SKM-1 treated with dmso at 0.1 percent for 144 hours (cell line): ENCODE measurements at regions not wholly inside any gene's neighbourhood (a gene's known extent, or its start where the extent isn't known, plus 50 kb on each side); places are given as distances from the start of the nearest gene placed in this dataset.
"Not testable (repeated sequence)": the region's sequence is repeated elsewhere in the genome, so short reads cannot be mapped to it uniquely, and the experiment has no call there.

Source experiments
- DNase-seq: peaks from one replicate; lab custom pipeline; 2025; ENCODE audit not compliant: unreplicated experiment; lab: John Stamatoyannopoulos, UW

DNA sequence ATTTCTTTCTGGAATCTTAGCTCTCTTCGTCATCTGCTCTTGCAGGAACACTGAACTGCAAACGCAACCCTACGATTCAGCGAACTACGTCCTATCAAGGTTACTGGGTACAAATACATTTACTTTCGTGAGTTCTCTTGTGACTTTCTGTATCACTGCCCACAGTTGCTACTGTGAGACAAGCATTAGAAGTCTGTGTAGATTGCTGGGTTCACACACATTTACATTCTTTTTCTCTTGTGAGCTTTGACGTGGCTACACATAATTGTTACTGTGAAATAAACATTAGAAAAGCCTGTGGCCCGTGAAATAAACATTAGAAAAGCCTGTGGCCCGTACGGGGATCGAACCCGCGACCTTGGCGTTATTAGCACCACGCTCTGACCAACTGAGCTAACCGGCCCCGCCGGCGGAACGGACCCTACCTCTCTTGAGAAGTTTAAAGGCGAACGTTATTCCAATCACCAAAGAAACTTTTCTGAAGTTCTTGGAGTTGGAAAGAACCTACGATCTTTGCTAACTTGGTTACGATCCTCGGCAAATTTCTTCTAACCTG, 61.2 kb upstream of the ZNF322 start:
- not testable (repeated sequence) for DNase-seq

DNA sequence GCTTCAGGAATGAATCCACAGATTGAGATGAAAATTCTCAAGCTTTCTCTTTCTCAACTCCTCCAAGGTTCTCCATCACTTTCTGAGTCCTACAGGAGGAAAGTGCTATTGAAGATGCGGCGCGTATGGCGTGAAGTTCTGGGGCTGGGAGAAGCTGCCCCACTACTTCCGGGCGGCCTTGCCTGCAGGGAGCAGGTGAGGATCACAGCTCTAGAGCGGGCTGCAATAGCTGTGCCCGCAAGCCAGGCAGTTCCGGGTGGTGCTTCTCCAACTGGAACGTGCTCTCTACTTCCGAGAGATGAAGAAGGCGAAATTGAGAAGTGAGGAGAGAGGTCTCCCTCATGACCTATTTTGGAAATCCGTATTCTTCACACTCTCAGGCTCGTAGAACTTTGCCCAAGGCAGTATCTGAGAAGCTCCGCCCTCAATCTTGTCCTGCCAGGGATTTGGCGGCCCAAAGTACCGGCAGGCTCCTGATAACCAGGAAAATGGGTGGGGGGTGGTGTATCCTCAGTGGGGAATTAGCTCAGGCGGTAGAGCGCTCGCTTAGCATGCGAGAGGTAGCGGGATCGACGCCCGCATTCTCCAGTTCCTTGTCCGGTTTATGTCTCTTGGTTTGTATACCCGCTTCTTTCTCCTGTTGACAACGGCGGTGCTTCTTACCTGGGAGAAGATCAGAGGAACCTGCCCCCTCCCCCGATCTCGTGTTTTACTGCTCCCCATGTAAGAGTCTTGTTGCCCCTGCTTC, 70.6 kb upstream of the ZNF322 start:
- not testable (repeated sequence) for DNase-seq

DNA sequence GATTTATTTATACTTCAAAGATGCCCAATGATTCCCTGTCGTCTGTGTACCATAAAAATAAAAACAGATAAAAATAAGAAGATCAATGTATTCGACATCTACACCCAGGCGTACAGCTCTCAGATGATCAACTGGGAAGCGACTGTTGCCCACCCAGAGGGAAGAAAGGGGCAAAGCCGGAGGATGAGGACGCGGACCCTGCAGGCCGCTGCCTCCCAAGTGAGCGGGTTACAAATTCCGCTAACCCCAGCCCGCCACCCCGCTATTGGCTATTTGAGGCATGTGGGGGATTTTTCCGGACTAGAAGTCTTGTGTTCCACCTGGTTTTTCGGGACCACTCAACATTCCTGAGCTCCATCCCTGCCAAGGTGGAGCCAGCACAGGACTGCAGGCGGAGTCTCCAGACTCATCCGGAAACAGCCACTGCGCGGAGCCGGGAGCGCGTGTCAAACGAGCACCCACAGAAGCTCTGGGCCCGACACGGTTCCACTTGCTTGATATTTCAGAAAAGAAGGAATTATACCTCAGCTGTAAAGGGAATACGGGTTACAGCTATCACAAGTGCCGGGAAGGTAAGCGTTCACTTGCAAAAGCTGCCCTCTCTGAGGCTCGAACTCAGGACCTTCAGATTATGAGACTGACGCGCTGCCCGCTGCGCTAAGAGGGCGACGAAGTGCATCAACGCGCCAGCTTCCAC, 75.4 kb upstream of the ZNF322 start:
- not testable (repeated sequence) for DNase-seq

DNA sequence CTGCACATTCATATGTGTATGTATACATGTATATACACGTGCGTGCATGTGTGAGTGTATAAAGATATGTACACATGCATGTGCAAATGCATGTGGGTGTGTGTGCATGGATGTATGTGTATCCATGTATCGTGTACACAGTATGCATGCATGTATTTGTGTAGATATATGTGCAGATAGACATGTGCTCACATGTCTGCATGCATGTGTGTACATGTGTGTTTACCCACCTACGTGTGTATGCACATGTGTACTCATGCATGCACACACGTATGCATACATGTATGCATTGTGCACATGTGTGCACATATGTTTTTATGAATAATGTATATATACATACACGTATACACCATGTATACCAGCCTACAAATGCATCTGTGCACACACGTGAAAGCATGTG, 80.3 kb upstream of the ZNF322 start:
- no peak for DNase-seq

DNA sequence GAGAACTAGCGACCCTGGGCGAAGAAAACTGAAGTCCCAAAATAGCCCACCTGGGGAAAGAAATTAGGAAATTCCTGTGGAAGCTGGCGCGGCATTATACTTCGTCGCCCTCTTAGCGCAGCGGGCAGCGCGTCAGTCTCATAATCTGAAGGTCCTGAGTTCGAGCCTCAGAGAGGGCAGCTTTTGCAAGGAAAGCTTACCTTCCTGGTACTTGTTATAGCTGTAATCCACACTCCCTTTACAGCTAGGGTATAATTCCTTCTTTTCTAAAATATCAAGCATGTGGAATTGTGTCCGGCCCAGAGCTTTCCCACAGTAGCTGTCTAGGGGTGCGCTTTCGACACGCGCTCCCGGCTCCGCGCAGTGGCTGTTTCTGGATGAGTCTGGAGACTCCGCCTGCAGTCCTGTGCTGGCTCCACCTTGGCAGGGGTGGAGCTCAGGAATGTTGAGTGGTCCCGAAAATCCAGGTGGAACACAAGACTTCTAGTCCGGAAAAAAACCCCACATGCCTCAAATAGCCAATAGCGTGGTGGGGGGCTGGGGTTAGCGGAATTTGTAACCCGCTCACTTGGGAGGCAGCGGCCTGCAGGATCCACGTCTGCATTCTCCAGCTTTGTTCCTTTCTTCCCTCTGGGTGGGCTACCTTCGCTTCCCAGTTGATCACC, 83.7 kb upstream of the ZNF322 start:
- no peak for DNase-seq

DNA sequence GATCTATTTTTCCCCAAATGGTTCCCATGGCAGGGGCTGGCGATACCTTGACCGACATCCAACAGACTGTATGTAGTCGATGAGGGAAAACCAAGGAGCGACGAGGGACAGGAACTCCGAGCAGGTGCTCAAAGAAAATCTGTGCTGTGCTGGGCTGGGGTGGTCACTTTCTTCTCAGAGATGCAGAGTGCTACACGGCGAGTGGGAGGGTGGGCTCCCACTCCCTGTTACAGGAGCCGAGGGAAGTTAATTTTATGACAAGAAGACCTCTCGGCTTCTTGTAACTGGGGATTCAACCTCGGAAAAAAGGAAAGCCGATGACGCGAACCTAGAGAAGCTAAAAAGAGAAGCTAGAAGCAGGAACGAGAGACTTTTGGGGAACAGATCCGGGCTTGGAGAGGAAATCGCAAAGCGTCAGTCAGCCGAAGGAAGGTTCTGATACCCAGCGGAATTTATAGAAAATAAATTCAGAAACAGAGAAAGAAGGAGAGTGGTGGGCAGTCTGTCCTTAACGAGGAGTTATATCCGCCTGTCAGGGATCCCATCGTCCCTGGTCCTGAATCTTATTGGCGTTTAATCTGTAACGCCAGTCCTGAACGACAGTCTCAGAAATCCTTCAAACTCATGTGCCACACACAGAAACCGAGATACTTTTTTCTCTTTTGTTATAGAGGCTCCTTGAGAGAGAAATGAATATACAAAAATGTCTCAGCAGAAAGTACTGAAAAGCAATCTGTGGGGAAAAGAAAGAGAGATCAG, 84.6 kb upstream of the ZNF322 start:
- no peak for DNase-seq

DNA sequence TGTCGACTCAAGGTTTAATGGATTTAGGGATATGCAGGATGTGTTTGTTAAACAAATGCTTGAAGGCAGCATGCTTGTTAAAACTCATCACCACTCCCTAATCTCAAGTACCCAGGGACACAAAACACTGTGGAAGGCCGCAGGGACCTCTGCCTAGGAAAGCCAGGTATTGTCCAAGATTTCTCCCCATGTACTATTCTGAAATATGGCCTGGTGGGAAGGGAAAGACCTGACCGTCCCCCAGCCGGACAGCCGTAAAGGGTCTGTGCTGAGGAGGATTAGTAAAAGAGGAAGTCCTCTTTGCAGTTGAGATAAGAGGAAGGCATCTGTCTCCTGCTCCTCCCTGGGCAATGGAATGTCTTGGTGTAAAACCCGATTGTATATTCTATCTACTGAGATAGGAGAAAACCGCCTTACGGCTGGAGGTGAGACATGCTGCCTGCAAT, 85.3 kb upstream of the ZNF322 start:
- DNase-seq, result not testable (repeated sequence)

DNA sequence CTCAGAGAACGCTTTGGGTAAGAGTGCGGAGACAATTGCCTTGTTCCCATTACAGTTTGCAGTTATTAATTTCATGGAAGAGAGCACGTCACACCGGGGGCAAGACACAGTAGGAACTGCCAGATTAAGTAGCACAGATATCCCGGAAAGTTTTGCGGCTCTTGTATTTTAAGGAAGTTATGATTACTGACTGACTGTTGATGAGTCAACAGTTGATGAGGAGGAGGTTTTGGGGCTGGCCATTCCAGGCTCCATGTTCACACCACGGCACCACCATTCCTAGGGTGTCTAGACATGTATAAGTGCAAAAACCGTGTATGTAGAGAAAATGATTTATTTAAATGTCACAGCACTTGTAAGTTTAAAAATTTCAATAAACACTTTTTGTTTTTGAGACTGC, 86.4 kb upstream of the ZNF322 start:
- DNase-seq, result not testable (repeated sequence)

DNA sequence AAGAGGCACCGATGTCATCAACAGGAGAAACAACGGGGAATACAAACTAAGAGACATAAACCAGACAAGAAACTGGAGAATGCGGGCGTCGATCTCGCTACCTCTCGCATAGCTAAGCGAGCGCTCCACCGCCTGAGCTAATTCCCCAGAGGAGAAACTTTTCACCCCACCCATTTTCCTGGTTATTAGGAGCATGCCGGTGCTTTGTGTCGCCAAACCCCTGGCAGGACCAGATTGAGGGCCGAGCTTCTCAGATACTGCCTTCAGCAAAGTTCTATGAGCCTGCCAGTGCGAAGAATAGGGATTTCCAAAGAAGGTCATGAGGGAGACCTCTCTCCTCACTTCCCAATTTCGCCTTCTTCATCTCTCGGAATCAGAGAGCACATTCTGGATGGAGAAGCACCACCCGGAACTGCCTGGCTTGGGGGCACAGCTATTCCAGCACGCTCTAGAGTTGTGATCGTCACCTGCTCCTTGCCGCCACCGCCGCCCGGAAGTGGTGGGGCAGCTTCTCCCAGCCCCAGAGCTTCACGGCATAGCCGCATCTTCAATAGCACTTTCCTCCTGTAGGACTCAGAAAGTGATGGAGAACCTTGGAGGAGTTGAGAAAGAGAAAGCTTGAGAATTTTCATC, 89.7 kb upstream of the ZNF322 start:
- DNase-seq, result not testable (repeated sequence)

DNA sequence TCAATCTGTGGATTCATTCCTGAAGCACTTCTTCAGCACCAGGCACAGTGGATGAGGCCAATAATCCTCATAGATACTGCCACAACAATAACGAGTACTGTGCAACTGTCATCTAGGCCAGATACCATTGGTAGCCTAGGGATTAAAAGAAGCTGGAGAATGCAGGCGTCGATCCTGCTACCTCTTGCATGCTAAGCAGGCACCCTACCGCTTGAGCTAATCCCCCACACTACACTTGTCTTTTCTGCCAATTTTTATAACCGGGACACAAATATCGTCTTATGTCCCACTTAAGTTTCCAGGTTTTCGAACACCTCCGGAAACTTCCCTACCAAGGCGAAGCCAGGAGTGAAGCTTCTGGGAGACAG, 90.2 kb upstream of the ZNF322 start:
- DNase-seq, result not testable (repeated sequence)

DNA sequence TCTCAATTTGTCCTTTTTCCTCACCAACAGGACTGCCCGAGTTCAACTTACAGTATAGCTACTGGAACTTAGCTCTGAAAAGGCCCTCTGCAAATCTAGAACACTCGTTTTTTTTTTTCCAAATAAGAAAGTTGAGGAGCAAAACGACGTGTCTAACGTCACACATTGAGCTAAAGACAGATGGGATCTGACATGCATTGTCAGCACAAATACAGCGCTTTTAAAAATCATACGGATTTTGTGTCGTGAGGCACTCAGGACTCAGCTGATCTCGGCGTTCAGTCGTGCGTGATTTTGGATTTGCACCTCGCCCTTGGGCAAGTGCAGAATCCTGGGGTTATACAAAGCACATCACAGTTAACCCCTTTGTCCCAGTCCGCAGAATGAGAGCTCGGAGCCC, 94.7 kb upstream of the ZNF322 start:
- no peak for DNase-seq

DNA sequence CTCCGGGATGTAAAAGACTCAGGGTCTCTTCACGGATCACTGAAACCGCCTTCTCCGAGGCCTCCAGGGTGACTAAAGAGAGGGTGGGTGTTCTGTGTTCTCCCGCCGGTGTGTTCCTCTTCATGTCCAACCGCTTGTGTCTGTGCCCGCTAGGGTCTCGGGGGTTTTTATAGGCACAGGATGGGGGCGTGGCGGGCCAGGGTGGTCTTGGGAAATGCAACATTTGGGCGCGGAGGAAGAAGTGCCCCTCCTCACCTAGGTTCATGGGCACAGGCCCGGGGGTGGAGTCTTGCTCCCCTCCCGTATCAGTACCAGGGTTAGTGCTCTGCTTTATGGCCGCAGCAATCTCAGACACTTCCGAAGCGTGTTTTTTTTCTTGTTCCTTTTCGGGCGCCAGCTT, 95.3 kb upstream of the ZNF322 start:
- not testable (repeated sequence) for DNase-seq

DNA sequence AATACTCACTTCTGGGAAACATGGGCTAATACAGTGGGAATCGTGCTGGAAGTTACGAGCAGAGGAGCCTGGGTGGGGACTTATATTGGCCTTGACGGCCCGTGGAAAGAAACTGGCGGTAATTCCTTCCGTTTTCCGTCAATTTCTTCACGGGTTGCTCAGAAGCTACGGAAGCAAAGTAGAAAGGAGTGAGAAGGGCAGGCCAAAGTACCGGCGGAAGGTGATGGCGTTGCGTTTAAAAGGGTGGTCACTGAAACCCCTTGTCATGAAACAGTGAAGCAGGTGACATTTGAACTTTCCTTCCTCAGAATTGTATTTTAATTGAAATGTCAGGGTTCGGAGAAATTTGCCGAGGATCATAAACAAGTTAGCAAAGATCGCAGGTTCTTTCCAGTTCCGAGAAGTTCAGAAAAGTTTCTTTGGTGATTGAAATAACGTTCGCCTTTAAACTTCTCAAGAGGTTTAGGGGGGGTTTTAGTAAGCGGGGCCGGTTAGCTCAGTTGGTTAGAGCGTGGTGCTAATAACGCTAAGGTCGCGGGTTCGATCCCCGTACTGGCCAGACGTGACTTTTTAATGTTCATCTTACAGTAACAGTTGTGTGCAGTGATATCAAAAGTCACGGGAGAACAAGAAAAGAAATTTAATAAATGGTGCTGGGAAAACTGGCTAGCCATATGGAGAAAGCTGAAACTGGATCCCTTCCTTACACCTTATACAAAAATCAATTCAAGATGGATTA, 96.7 kb upstream of the ZNF322 start:
- DNase-seq, result not testable (repeated sequence)

DNA sequence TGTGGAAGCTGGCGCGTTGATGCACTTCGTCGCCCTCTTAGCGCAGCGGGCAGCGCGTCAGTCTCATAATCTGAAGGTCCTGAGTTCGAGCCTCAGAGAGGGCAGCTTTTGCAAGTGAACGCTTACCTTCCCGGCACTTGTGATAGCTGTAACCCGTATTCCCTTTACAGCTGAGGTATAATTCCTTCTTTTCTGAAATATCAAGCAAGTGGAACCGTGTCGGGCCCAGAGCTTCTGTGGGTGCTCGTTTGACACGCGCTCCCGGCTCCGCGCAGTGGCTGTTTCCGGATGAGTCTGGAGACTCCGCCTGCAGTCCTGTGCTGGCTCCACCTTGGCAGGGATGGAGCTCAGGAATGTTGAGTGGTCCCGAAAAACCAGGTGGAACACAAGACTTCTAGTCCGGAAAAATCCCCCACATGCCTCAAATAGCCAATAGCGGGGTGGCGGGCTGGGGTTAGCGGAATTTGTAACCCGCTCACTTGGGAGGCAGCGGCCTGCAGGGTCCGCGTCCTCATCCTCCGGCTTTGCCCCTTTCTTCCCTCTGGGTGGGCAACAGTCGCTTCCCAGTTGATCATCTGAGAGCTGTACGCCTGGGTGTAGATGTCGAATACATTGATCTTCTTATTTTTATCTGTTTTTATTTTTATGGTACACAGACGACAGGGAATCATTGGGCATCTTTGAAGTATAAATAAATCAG, 106.8 kb upstream of the ZNF322 start:
- not testable (repeated sequence) for DNase-seq

DNA sequence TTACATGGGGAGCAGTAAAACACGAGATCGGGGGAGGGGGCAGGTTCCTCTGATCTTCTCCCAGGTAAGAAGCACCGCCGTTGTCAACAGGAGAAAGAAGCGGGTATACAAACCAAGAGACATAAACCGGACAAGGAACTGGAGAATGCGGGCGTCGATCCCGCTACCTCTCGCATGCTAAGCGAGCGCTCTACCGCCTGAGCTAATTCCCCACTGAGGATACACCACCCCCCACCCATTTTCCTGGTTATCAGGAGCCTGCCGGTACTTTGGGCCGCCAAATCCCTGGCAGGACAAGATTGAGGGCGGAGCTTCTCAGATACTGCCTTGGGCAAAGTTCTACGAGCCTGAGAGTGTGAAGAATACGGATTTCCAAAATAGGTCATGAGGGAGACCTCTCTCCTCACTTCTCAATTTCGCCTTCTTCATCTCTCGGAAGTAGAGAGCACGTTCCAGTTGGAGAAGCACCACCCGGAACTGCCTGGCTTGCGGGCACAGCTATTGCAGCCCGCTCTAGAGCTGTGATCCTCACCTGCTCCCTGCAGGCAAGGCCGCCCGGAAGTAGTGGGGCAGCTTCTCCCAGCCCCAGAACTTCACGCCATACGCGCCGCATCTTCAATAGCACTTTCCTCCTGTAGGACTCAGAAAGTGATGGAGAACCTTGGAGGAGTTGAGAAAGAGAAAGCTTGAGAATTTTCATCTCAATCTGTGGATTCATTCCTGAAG, 111.6 kb upstream of the ZNF322 start:
- DNase-seq, result not testable (repeated sequence)

DNA sequence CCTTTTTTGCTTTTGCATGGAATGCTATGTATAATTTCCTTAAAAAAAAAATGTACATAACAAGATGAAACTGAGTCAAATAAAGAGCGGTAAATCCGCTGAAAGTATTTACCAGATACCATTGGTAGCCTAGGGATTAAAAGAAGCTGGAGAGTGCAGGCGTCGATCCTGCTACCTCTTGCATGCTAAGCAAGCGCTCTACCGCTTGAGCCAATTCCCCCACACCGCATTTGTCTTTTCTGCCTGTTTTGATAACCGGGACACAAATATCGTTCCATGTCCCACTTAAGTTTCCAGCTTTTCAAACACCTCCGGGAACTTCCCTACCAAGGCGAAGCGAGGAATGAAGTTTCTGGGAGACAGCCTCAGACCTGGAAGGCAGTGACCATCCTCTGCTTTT, 113.9 kb upstream of the ZNF322 start:
- DNase-seq, result not testable (repeated sequence)

DNA sequence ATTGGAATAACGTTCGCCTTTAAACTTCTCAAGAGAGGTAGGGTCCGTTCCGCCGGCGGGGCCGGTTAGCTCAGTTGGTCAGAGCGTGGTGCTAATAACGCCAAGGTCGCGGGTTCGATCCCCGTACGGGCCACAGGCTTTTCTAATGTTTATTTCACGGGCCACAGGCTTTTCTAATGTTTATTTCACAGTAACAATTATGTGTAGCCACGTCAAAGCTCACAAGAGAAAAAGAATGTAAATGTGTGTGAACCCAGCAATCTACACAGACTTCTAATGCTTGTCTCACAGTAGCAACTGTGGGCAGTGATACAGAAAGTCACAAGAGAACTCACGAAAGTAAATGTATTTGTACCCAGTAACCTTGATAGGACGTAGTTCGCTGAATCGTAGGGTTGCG, 121.0 kb upstream of the ZNF322 start:
- DNase-seq, result not testable (repeated sequence)

DNA sequence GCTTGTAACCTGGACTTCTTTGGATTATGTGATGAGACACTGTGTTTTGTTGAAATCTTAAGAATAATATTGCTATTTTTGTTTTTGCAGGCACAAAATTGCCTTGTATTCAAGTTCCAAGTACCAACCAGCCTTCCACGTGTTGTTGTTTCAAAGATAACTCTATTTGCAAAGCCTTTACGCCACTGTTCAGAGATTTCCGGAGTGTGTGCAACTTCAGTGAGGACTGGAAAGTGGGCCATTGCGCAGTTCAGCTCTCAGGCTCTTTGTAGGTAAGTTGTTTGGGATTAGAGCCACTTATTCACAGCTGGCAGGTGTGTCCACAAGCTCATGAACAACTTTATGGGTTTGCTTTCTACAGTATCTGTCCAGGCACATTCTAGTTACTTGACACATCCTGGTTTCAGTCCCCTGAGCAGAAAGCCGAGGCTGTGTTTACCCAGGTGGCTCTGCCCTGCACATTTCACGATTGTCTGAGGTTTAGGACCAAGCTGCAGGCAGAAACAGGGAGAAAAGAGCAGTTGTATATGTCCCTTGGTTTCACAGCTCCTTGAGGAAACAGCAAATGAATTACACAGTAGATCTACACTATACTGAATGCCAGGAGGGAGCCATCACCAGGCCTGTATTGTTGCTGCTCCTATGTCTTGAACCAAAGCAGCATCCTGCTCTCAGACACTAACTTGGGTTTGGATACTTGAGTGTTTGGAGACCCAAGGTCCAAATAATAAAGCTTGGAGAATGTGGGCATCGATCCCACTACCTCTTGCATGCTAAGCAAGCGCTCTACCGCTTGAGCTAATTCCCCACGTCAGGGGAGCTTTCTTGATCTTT, 136.1 kb upstream of the ZNF322 start:
- not testable (repeated sequence) for DNase-seq
